Pons (tissue), 1 donor: ENCODE measurements at regions not wholly inside any gene's neighbourhood (a gene's known extent, or its start where the extent isn't known, plus 50 kb on each side); places are given as distances from the start of the nearest gene placed in this dataset.
"Not testable (repeated sequence)": the region's sequence is repeated elsewhere in the genome, so short reads cannot be mapped to it uniquely, and the experiment has no call there.

ENCODE experiments used
- DNase-seq: peaks from one replicate; pipeline ENCODE4 v3.0.0-alpha.2; 2016; ENCODE audit warnings: low spot score

DNA sequence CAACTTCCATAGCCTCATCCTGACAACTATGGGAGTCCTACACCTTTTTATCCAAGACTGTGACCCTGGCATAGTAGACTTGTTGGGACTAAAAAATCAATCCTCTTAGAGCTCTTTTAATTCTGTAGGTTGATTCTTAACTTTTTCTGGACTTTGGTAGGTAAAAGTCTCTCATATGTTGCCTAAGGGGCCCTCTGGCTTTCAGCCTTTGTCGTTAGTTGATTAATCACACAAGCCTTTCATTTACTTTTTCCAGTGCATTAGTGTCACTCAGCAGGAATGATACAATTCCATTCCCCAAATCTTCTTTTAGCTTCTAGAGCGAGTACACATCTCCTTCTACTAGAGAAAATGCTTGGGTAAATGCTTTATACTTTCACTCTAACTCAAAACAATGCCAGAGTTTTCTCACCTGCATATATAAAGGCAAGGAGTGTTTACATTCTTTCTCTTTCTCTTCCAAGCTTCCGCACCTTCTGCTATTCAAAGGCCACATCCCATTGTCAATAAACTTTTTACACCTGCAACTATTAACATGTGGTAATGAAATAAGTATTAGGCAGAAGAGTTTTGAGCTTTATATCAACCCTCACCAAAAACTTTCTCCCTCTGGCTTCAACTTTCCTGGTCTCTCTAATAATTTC lies 516.6 kb downstream of the FAM181B start:
- no peak for DNase-seq

DNA sequence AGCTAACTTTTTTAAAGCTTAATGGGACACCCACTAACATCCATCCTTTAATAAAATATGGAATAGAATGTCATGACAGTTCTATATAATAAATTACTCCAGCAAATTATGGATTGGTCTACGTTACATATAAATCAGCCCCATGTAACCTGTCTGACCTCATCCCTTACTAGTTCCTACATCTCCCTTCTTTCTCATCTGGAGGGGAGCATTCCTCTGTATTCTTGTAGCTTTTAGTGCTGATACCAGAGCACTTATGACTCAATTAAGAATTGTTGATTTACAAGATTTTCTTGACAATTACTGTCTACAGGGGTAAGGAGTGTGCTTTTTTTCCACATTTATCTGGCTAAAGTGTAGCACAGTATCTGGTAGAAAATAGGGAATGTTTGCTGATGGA lies 523.7 kb downstream of the FAM181B start:
- no peak for DNase-seq

DNA sequence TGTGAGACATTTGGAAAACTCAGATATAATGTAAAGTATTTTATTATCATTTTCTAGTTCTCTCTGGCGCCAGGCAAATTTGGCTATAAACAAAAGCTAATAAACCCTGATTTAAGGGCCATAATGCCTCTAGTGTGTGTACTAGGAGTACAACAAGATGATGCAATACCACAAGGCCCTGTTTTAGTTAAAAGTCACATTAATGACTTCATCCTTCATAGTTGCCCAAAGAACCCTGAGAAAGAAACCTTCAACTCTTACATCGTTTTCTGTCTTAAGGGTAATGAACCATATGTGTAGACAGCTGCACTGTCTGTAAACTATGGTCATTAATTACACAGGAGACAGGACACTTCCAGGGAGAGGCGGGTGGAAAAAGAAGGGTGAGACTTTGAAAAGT lies 538.4 kb downstream of the FAM181B start:
- no peak for DNase-seq

DNA sequence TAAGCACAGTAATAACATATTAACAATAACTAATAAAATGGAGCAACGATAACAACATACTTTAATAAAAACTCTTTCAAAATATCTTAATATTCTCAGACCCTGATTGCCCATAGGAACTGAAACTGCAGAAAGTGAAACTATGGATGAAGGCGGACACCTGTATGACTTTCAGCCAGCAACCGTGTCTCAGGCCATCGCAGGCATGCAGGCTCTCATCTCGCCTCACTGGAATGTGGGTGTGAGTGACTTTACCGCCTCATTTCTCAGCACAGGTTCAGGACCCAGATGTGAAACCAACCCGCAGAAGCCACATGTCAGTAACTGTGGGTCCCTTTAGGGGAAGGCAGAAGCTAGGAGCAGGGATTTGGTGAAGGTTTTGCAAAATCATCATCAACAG lies 539.1 kb downstream of the FAM181B start:
- DNase-seq, result no peak

DNA sequence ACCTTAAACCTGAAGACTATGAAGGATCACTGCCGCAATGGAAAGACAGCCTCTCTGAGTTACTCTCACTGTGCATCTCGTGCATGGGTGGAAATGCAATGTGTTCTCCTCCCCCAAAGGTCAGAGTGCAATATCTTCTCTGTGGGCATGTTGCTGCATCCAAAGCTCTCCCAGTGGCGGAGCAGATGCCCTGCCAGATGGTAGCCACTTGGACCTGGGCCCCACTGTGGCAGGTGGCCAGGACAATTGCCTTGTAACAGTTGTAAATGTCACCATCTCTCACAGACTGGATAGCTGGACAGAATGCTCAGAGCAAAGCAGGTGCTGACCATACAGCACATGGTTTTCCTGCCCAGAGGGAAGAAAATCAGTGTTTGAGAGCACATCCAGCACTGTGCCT lies 542.0 kb downstream of the FAM181B start:
- DNase-seq, result no peak

DNA sequence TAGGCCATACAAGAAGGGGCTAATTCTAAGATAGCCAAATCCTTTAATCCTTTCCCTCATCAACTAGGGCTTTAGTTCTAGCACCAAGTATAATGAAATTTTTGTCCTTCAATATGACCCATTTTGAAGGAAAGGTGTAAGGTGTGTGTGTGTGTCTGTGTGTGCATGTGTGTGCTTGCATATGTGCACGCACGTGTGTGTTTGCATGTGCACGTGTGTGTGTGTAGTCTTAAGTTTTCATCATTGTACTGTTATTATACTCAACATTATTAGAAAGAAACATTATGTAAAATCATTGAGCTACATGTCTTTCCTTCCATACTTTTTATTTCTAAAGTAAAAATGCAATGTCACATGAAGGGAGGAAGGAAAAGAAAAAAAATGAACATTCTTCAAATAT lies 547.7 kb downstream of the FAM181B start:
- no peak for DNase-seq

DNA sequence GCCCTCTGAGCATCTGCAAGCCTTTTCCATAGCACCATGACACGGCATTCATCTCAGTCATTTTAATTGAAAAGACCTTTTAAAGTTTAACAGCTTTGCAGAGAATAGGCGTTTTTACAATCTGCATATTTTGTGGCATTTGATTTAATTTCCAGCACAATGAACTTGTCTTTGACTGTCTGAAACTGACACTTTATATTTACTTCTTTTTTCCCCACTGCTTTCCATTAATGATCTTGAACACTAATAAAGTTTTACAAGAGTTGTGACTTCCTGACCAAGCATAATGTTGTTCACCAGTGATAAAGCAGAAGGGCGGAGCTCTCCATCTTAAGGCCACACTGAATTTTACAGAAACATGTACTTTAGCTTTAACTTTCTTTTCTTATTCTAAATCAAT lies 548.7 kb downstream of the FAM181B start:
- DNase-seq, result no peak

DNA sequence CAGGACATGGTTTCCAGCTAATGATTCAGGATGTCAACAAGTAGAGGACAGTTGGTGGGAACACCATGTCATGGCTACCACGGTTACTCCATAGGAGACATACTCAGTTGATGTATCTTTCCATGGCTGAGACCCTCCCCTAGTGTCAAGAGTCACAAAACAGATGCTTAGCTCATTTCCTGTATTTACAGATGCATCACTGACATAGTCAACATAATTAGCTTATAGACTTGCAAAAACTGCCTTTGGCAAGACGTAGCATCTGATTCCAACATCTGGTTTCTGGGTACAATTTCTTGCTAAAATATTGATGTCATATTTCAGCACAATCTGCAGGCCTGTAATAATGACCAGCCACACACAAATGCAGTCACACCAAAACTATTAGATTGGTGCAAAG lies 550.3 kb downstream of the FAM181B start:
- no peak for DNase-seq

DNA sequence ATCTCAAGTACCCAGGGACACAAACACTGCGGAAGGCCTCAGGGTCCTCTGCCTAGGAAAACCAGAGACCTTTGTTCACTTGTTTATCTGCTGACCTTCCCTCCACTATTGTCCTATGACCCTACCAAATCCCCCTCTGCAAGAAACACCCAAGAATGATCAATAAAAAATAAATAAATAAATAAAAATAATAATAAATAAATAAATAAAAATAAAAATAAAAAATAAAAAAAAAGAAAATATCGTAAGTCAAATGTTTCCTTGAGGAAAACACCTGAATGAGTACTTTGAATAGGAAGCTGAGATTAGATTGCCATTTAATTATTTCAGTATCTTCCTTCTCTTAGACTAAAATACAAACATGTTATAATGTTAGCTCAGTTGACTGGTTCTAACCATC lies 551.0 kb downstream of the FAM181B start:
- DNase-seq, result not testable (repeated sequence)

DNA sequence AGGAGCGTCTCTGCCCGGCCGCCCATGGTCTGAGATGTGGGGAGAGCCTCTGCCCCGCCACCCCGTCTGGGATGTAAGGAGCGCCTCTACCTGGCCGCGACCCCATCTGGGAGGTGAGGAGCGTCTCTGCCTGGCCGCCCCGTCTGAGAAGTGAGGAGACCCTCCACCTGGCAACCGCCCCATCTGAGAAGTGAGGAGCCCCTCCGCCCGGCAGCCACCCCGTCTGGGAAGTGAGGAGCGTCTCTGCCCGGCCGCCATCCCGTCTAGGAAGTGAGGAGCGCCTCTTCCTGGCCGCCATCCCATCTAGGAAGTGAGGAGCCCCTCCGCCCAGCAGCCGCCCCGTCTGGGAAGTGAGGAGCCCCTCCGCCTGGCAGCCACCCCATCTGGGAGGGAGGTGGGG lies 551.9 kb downstream of the FAM181B start:
- DNase-seq, result not testable (repeated sequence)

DNA sequence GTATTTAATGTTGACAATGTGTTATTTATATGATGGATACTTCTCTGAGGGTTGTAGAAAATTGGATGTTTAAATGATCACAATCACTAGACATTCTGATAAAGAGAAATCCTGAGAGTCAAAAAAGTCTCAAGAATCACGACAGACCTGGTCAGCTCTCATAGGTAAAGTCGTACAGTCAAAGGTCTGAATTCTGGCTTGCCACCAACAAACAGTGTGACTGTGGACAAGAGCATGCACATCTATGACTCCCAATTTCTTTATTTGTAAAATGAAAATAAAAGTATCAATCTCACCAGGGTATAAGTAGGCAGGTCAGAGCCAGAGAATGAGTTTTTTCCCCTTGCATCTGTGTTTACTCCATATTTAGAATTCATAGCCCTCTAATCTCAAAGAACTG lies 556.7 kb downstream of the FAM181B start:
- no peak for DNase-seq

DNA sequence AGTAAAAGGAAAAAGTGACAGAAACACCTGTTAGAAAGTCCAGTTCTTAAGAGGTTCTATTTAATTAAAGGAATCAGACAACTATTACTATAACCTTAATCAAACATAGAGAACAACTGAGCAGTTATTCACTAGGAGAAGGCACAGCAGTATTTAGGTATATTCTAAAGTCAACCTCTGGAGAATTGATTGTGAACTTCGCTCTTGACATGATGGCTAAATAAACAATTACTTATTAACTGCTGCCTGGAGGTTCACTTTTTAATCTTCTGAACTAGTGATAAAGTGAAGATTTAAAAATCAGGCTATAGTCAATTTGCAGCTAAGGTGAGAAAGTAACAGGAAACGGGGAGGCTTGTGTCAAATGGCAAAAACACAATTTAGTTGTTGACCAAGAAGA lies 557.3 kb downstream of the FAM181B start:
- no peak for DNase-seq

DNA sequence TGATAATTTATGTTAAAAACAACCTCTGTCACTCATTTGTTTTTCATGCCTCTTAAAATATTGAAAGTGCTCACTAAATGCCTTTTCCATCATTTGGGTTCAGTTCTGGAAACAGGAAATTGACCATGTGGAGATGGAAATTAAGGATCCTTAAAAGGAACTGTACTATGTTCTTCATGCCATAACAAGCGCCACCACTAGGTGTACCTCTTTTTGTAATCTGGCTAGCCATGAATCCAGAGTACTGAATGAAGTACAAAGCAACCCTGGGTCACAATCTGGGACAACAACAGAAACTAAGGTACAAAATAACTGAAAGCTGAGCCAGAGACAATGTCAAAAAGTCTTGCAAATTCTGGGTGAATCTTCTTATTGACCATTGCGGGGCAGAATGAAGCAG lies 559.1 kb downstream of the FAM181B start:
- no peak for DNase-seq

DNA sequence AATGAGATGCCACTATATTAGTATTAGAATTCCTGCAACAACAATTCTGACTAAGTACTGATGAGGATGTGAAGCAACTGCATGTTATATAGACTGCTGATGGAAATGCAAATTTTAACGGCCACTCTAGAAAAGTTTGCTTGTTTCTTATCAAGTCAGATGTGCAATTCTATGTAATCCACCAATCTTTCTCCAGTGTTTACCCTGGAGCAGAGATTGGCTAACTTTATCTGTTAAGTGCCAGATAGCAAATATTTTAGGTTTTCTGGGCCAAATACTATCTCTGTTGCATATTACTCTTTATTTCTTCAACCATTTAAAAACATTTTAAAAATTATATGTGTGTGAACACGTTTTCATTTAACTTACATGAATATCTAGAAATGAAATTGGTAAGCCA lies 586.9 kb downstream of the FAM181B start:
- DNase-seq, result no peak

DNA sequence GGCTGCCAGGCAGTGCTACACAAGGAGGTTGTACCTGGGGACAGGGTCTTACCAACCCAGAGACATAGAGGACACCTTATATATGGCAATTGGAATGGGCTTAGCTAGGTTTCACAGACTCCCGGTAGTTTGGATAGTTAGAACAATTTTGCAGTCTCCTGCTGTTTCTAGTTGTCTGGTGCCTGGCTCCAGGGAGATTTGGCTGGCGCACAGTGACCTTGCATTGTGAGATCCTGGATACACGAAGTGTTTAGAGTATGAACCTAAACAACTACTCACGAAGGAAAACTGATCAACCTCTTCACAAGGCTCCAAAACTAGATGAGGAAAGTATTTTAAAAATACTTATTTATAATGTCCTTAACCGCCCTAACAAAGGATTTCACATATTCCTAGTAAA lies 614.7 kb downstream of the FAM181B start:
- DNase-seq, result no peak

DNA sequence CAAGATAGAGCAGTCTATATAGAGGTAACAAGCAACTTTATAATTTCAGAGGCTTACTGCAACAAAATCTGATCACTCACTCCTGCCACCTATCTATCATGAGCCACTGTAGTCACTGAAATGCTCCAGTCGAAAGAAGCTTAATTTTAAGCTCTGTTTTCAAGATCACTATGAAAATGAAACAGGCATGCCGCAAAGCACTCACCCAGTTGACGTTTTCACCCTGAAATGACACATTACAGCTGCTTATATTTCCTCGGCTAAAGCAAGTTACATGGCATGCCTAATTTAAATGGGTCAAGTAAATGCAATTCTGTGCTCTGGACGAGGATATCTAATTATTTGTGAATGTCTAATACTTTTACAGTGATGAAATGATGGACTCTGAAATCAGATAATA lies 616.3 kb downstream of the FAM181B start:
- DNase-seq, result no peak

DNA sequence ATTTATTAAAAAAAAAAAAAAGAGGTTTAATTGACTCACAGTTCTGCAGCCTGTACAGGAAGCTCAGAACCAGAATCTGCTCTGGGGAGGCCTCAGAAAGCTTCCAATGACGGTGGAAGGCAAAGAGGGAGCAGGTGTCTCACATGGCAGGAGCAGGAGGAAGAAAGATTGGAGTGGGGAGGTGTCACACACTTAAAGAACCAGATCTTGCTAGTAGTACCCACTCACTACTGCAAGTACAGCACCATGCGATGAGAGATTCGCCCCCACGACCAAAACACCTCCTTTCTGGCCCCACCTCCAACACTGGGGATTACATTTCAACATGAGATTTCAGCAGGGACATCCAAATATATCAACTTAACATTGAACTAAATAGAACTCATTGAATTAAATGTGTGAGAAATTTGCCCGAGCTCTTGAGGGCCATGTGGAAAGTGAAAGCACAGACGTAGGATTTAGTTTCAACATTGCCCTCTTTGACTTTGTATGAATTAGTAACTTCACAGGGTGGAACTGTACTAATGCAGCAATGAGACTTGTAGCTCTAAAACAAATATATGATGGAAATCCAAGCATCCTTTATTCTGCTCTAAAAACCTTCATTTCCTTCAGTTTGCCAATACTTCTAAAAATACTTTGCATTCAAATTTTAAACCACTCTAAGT lies 628.2 kb downstream of the FAM181B start:
- DNase-seq, result no peak

DNA sequence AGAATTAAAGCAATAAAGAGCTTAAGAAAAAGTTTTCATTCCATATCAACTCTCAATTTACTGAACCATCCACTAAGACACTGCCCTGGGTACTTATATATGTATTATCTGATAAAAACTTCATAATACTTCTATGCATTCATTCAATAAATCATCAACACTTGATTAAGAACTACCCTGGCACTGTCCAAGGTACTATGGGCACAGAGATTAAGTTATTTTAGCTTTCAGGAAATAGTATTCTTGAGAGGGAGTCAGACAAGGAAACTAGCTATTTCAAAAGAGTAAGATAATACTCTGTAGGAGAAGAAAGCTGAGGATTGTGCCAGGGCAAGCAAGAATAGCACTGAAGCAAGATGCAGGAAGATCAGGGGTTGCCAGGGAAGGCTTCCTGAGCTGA lies 640.8 kb downstream of the FAM181B start:
- no peak for DNase-seq

DNA sequence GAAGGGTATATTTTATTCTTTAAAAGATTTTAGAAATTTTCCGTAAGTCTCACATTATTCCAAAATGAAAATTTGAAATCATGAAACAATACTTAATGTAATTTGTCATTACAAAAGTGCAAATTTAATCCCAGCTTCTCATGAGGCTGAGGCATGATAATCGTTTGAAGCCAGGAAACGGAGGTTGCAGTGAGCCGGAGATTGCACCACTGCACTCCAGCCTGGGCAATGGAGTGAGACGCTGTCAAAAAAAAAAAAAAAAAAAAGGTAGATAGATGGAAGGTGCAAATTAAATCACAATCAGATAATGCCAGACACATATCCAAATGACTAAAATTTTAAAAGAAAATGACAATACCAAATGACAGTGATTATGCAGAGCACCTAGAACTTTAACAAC lies 644.2 kb downstream of the FAM181B start:
- DNase-seq, result no peak

DNA sequence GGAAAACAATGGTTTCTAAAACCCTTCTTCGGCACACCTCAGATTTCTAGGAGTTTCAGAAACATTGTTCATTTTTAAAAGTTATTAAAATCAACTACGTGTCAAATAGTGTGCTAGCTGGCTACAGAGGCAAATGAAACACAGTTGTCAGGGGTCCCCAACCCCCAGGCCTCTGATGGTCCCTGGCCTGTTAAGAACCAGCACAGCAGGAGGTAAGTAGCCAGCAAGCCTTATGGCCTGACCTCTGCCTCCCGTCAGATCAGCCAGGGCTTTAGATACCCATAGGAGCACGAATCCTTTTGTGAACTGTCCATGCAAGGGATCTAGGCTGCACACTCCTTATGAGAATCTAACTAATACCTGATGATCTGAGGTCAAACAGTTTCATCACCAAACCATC lies 648.2 kb downstream of the FAM181B start:
- no peak for DNase-seq

DNA sequence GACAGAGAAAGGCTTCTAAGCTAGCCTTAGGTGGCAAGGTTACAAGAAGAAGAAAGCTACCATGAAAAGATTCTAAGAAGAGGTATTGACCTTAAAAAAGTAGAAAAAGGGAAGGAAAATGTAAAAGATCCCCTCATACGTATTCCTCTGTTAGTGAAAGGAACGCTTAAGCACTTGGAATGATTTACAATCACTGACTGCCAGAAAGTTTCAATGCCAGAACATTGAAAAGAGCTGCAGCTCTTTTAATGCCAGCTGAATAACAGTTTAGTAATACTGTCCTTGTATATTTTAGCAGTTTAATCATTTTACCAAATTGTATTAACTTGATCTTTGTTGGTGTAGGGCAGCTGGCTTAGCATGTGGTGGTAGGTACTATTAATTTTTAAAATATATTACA lies 650.7 kb downstream of the FAM181B start:
- peak; percentile 9 for DNase-seq

DNA sequence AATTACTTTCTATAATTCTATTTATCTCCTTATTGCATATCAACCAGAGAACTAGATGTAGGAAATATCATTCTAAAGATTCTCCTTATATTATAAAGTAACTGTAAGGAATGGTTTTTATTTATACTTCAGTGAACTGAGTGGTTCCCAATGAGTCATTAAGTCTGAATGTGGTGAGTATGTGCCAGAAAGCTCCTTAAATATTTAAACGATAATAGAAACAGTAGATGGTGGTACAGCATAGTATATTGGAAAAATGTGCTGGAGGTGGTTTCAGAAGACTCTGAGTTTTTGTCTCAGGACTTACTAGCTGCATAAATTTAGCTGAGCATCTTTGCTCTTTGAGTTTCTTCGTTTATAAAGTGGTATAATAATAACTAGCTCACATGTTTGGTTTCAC lies 653.5 kb downstream of the FAM181B start:
- no peak for DNase-seq

DNA sequence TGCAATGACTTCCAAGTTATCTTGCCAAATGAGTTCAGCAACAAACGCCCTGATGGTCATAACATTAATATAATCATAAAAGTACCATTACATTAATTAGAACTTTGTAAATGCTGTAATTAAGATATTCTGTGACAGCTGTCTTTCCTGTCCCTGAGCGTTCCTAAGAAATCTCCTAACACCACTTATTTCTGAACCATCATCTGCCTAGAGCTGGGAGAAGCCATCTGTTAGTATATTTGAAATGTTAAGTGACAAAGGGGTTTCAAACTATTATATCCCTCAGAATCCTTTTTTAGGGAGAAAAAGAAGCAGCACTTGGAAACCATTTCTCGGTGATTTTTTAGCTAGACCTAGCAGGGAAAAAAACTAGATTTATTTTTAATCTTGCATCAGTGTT lies 657.5 kb downstream of the FAM181B start:
- DNase-seq, result no peak

DNA sequence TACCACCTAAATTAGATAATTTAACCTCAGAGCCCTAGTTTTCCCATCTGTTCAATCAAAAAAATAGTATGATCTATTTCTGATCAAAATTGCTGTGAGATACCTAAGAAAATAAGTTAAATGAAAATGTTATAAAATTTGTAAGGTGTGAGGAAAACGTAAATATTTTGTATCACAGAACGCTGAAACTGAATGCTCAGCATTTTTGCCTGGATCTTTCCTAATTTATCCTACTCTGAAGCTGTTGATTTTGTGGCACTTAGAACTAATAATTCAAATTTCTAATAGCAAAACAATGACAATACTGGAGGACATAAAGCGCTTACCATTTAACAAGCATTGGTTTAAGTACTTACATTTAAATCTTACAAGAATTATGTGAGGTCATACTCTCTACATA lies 674.2 kb downstream of the FAM181B start:
- DNase-seq, result no peak
